ENCODE measurements at regions not wholly inside any gene's neighbourhood (a gene's known extent, or its start where the extent isn't known, plus 50 kb on each side); places are given as distances from the start of the nearest gene placed in this dataset.

DNA sequence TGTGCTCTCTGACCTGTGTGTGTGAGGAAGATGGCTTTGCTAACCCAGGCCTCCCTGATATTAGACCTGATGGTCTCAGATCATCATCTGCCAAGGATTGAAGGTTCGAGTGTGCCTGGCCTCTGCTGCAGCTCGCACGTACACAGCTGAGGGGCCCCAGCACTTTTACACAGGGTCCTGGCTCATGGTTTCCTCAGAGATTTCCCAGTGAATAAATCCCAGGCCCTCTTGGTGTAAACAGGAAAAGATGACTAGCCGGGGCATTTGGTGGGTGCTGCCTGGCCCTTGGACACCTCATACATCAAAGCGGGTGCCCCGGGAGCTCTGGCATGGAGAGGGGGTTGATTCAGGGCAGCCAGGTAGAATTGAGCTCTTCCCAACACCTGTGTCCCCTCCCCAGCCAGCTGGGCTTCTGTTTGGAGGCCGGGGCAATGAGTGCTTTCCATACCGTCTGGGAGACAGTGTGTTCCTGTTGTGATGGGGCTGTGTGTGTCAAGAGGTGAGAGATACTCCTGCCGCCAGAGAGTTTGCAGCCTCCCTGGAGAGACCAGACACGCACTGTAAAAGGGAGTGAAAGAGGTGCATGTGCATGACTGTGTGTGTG is 72.5 kb upstream of the TLE3 start:
- DNase-seq, result no peak

GRCh38 chr15:70169147-70169546 is 71.4 kb upstream of the TLE3 start:
- no peak for DNase-seq

- no peak for DNase-seq
These were observed 69.4 kb upstream of the TLE3 start for GRCh38 chr15:70167155-70167554.

DNA sequence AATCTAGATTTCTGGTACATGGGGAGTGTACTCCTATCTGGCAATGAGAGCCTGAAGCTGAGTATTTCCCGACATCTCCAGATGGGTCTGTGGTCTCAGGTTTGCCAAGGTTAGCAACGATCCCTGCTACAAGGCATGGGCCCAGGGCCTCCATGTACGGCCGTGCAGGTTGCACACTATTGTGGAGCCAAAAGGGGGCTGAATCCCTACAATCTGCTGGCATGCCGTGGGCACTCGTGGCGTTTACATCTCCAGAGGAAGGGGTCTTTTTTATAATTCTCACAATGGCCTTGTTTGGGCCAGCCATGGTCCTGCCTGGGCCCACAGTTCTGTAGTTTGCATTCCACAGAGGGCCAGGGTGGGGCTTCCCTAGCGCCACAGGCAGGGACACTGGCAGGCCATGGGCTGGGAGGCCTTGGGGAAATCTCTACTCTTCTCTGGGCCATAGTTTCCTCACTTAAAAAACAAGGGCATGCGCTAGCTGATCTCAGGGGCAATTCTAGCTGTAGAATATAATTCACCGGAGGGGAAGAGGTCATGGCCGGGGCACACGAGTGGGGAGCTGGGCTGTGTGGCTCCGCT is 68.9 kb upstream of the TLE3 start:
- DNase-seq, result no peak

- peak in 2 of 3 experiments; percentile 32 to 57 for DNase-seq
These were observed 68.1 kb upstream of the TLE3 start for GRCh38 chr15:70165716-70166284.

DNA sequence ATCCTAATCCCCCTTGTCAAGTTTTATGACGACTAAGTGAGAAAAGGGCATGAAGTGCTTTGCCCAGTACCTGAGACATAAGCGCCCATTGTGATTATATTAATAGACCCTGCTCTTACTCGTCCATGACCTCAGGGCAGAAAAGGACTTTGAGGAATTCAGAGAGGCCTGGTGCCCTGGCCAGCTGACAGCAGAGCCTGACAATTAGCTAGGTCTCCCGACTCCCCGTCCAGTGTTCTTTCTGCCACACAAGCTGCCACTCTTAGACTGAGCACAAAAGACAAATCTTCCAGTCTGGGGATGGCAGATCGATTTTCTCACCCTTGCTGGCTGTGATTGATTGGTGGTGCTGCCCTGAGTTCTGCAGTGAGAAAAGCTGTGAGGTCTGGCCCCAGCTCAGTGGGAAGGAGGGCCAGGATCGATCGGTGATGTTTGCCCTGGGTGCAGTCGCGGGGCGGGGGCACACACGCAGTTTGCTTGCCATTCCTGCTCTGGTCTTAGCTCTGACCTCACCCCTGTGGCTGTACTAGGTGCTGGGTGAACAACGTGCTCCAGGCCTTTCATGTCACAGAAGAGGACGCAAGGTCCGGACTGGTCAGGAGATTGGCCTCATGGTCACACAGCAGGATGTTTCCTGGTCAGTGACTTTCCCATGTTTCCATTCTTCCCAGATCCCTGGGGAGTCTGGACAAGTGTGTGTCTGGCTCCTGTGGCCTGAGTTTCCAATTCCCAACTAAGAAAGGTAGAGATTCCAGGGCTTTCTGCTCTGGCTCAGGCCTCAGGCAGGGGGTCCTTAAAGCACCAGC is 67.4 kb upstream of the TLE3 start:
- DNase-seq, result peak in 1 of 3 experiments; percentile 57

GRCh38 chr15:70164156-70164900 is 66.6 kb upstream of the TLE3 start:
- DNase-seq, result no peak

GRCh38 chr15:70160803-70161565 is 63.3 kb upstream of the TLE3 start:
- no peak for DNase-seq

GRCh38 chr15:70160267-70160666 is 62.5 kb upstream of the TLE3 start:
- no peak for DNase-seq

GRCh38 chr15:70159713-70160009 is 61.9 kb upstream of the TLE3 start:
- peak in 1 of 3 experiments; percentile 24 for DNase-seq

- no peak for DNase-seq
These were observed 61.4 kb upstream of the TLE3 start for GRCh38 chr15:70159001-70159712.

- no peak for DNase-seq
These were observed 60.7 kb upstream of the TLE3 start for GRCh38 chr15:70158309-70159000.

GRCh38 chr15:70156671-70157271 is 59.1 kb upstream of the TLE3 start:
- peak in 2 of 3 experiments; percentile 31 to 83 for DNase-seq

GRCh38 chr15:70154718-70155347 is 57.1 kb upstream of the TLE3 start:
- DNase-seq, result peak in 1 of 3 experiments; percentile 24

DNA sequence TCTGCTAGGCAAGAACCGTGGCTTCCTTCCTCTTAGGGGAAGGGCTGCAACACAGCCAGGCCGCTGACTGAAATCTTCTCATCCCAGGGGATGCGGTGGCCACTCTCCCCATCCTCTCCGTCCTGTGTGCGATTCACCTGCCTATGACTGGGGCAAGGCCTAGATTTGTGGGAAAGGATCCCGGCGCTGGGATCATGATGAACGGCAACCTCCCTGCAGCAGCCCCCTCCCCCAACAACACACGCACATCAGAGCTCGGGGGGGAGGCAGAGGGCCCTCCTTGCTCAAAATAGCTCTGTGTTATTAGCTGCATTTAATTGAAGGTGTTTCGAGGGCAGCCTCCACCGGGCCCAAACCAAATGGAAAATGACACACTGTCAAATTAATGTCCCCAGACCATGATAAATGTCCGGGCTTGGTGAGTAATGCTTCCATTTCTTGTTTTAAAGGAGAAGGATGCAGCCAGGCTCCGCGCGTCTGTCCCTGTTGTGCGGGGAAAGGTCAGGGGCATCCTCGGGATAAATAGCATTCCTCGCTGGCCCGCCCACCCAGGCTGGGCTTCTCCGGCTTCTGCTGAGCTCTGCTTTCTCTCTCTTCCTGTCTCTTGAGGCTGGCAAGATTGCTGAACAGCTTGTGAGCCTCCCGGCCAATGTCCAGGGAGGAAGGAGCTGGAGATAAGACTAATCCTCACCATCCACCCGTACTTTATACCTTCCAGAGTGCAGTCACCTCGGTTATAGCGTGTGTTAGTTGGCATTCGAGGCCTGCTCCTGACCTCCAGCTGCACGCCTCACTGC is 56.4 kb upstream of the TLE3 start:
- peak in 2 of 3 experiments; percentile 20 to 60 for DNase-seq

DNA sequence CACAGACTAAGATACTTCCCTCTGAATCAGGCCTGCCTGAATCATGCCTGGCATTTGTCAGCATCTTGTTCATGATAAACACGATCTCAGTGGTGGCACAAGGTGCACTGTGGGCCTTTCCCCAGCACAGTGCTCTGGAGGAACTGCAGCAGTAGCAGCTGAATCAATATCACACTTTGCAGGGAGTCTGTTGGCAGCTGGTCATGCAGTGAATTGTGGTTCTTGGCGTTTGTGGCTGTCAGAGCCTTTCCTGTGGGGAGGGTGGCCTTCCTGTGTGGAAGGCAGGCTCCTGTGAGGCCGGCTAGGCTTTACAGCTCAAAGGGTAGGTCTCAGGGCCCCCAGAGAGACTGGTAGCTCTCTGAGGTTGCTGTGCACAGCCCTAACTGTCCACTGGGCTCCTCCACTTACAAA is 54.4 kb upstream of the TLE3 start:
- peak in 2 of 3 experiments; percentile 80 to 96 for DNase-seq

DNA sequence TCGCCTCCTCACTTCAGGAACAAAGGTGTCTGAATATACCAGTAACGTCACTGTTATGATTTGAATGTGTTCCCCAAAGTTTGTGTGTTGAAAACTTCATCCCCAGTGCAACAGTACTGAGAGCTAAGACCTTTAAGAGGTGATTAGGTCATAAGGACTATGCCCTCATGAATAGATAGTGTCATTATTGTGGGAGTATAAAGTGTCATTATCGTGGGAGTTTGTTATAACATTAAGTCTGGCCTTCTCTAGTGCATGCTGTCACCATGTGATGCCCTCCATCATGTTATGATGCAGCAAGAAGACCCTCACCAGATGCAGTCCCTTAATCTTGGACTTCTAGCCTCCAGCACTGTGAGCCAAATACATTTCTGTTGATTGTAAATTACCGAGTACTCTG is 53.7 kb upstream of the TLE3 start:
- DNase-seq, result peak in 2 of 3 experiments; percentile 41 to 57

- DNase-seq, result no peak
These were observed 53.3 kb upstream of the TLE3 start for GRCh38 chr15:70151003-70151402.

DNA sequence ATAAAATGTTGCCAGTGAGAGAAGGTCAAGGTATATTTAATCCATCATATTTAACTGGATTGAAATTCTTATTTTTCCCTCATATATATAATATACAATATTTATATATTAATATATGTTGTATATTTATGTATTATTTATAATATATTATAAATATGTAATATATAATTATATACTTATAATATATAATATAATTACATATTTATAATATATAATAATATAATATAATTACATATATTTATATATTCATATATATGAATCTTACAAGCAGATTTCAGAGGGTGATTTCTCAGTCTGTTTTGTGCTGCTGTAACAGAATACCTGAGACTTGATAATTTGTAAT is 52.7 kb upstream of the TLE3 start:
- DNase-seq, result no peak
